ENCODE measurements at regions not wholly inside any gene's neighbourhood (a gene's known extent, or its start where the extent isn't known, plus 50 kb on each side); places are given as distances from the start of the nearest gene placed in this dataset.
"Not testable (repeated sequence)": the region's sequence is repeated elsewhere in the genome, so short reads cannot be mapped to it uniquely, and the experiment has no call there.

GRCh38 chr2:179332903-179333302 lies 68.3 kb upstream of the SESTD1 start:
- H3K4me1 ChIP-seq (ENCODE audit: insufficient read depth, low read length, poor library complexity, severe bottlenecking), result peaks cover 21% of the 10 kb centered on the region
- CTCF ChIA-PET, result no interaction called here
- TF ChIP-seq CTCF (conservative IDR thresholded peaks at IDR 0.05; ENCODE audit: low read depth, low read length), result no peak
- no peak for TF ChIP-seq EZH2 (IDR thresholded peaks at IDR 0.05; ENCODE audit: borderline replicate concordance, low read depth, low read length, poor library complexity, severe bottlenecking)
- no peaks in the 10 kb centered on the region for H3K9me3 ChIP-seq (ENCODE audit: low read depth, low read length, poor library complexity, severe bottlenecking)
- H3K27ac ChIP-seq (ENCODE audit: low read depth, low read length, poor library complexity, severe bottlenecking), result no peak overlapping the region
- peak; percentile 23 for DNase-seq (ENCODE audit: low spot score)
- no peaks in the 10 kb centered on the region for H3K27me3 ChIP-seq (replicated peaks; ENCODE audit: insufficient read depth, low read depth, low read length, poor library complexity)
- intact Hi-C loops (cut with micrococcal nuclease; ENCODE audit: unreplicated experiment), result no loop called here
- POLR2A ChIA-PET (ENCODE audit: low non-redundant PET), result no interaction called here
- no TSS peak for BruUV-seq (replicated peaks)
- H3K4me3 ChIP-seq (ENCODE audit: low read depth, low read length, poor library complexity, severe bottlenecking), result no peak overlapping the region
- H3K36me3 ChIP-seq (ENCODE audit: insufficient read depth, low read length, poor library complexity, severe bottlenecking), result no peaks in the 10 kb centered on the region

- H3K9me3 ChIP-seq (ENCODE audit: low read depth, low read length, poor library complexity, severe bottlenecking), result no peaks in the 10 kb centered on the region
- no TSS peak for BruUV-seq (replicated peaks)
- intact Hi-C loops (cut with micrococcal nuclease; ENCODE audit: unreplicated experiment), result no loop called here
Observed at GRCh38 chr2:179331061-179331460, 66.4 kb upstream of the SESTD1 start.

GRCh38 chr2:179322289-179322688 lies 57.7 kb upstream of the SESTD1 start:
- H3K27ac ChIP-seq (ENCODE audit: low read depth, low read length, poor library complexity, severe bottlenecking), result no peak overlapping the region
- H3K4me1 ChIP-seq (ENCODE audit: insufficient read depth, low read length, poor library complexity, severe bottlenecking), result no peaks in the 10 kb centered on the region
- DNase-seq (ENCODE audit: low spot score), result no peak
- intact Hi-C loops (cut with micrococcal nuclease; ENCODE audit: unreplicated experiment), result no loop called here
- no peaks in the 10 kb centered on the region for H3K9me3 ChIP-seq (ENCODE audit: low read depth, low read length, poor library complexity, severe bottlenecking)
- no peaks in the 10 kb centered on the region for H3K27me3 ChIP-seq (replicated peaks; ENCODE audit: insufficient read depth, low read depth, low read length, poor library complexity)
- CTCF ChIA-PET, result no interaction called here
- H3K36me3 ChIP-seq (ENCODE audit: insufficient read depth, low read length, poor library complexity, severe bottlenecking), result no peaks in the 10 kb centered on the region
- H3K4me3 ChIP-seq (ENCODE audit: low read depth, low read length, poor library complexity, severe bottlenecking), result no peak overlapping the region
- POLR2A ChIA-PET (ENCODE audit: low non-redundant PET), result no interaction called here
- TF ChIP-seq CTCF (conservative IDR thresholded peaks at IDR 0.05; ENCODE audit: low read depth, low read length) (no peak), EZH2 (IDR thresholded peaks at IDR 0.05; ENCODE audit: borderline replicate concordance, low read depth, low read length, poor library complexity, severe bottlenecking) (no peak)
- BruUV-seq (replicated peaks), result no TSS peak

More at GRCh38 chr2:179331061-179331460, 66.4 kb upstream of the SESTD1 start:
- TF ChIP-seq CTCF (conservative IDR thresholded peaks at IDR 0.05; ENCODE audit: low read depth, low read length) (no peak), EZH2 (IDR thresholded peaks at IDR 0.05; ENCODE audit: borderline replicate concordance, low read depth, low read length, poor library complexity, severe bottlenecking) (no peak)
- Histone ChIP-seq H3K27me3 (replicated peaks; ENCODE audit: insufficient read depth, low read depth, low read length, poor library complexity) (no peaks in the 10 kb centered on the region), H3K4me1 (ENCODE audit: insufficient read depth, low read length, poor library complexity, severe bottlenecking) (peaks cover 11% of the 10 kb centered on the region), H3K27ac (ENCODE audit: low read depth, low read length, poor library complexity, severe bottlenecking) (no peak overlapping the region), H3K36me3 (ENCODE audit: insufficient read depth, low read length, poor library complexity, severe bottlenecking) (no peaks in the 10 kb centered on the region), H3K4me3 (ENCODE audit: low read depth, low read length, poor library complexity, severe bottlenecking) (no peak overlapping the region)
- ChIA-PET CTCF (no interaction called here), POLR2A (ENCODE audit: low non-redundant PET) (no interaction called here)
- DNase-seq (ENCODE audit: low spot score), result no peak

GRCh38 chr2:179321034-179321433 lies 56.4 kb upstream of the SESTD1 start:
- H3K4me3 ChIP-seq (ENCODE audit: low read depth, low read length, poor library complexity, severe bottlenecking); intact Hi-C loops (cut with micrococcal nuclease; ENCODE audit: unreplicated experiment); H3K36me3 ChIP-seq (ENCODE audit: insufficient read depth, low read length, poor library complexity, severe bottlenecking); H3K27me3 ChIP-seq (replicated peaks; ENCODE audit: insufficient read depth, low read depth, low read length, poor library complexity); POLR2A ChIA-PET (ENCODE audit: low non-redundant PET); H3K9me3 ChIP-seq (ENCODE audit: low read depth, low read length, poor library complexity, severe bottlenecking); CTCF ChIA-PET; BruUV-seq (replicated peaks); DNase-seq (ENCODE audit: low spot score); H3K27ac ChIP-seq (ENCODE audit: low read depth, low read length, poor library complexity, severe bottlenecking); H3K4me1 ChIP-seq (ENCODE audit: insufficient read depth, low read length, poor library complexity, severe bottlenecking): not testable (repeated sequence)

GRCh38 chr2:179314729-179315128 lies 50.1 kb upstream of the SESTD1 start:
- POLR2A ChIA-PET (ENCODE audit: low non-redundant PET); H3K27me3 ChIP-seq (replicated peaks; ENCODE audit: insufficient read depth, low read depth, low read length, poor library complexity); H3K36me3 ChIP-seq (ENCODE audit: insufficient read depth, low read length, poor library complexity, severe bottlenecking); intact Hi-C loops (cut with micrococcal nuclease; ENCODE audit: unreplicated experiment); CTCF ChIA-PET; DNase-seq (ENCODE audit: low spot score); BruUV-seq (replicated peaks); H3K4me3 ChIP-seq (ENCODE audit: low read depth, low read length, poor library complexity, severe bottlenecking); H3K9me3 ChIP-seq (ENCODE audit: low read depth, low read length, poor library complexity, severe bottlenecking); H3K4me1 ChIP-seq (ENCODE audit: insufficient read depth, low read length, poor library complexity, severe bottlenecking); H3K27ac ChIP-seq (ENCODE audit: low read depth, low read length, poor library complexity, severe bottlenecking): not testable (repeated sequence)
